ENCODE measurements at regions not wholly inside any gene's neighbourhood (a gene's known extent, or its start where the extent isn't known, plus 50 kb on each side); places are given as distances from the start of the nearest gene placed in this dataset.

GRCh38 chr7:17242504-17242903 lies 55.9 kb upstream of the AHR start:
- no peak for DNase-seq

DNA sequence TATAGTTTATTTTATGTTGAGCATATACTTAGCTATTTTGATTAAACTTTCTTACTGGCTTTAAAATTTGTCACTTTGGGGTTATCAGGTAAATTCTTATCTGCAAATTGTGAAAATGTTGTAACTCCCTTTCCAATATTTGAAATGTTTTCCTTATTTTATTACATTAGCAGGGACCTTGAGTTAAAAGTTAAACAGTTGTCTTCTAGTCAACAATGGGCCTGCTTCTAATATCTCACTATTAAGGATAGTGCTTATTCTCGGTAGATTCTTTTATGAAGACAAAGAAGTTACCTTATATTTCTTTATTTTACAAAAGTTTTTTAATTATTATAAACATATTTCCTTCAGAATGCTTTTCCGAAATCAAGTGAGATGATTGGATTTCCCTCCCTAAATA lies 53.7 kb upstream of the AHR start:
- no peak for DNase-seq

GRCh38 chr7:17247357-17247756 lies 51.1 kb upstream of the AHR start:
- DNase-seq = no peak

DNA sequence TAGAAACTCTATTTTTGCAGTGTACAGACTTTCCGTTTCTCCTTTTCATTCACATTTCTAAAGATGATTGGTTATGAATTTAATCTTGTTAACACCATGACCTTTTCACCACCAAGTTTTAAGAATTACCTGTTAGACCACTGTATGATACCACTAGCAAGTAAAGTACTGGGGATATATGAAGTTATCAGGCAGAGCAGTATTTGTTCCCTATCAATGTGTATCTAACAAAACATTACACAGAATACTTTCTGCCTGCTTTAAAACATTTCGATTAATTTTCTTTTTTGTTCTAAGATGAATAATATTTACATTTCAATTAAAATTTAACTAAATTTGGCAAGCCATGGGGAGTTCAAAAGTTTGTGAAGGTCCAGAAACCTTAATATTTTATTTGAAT lies 49.9 kb upstream of the AHR start:
- DNase-seq = no peak

Data from NCI-H526 treated with DMSO at 0.1 percent for 48 hours (cell line).